Activated CD4-positive, alpha-beta T cell treated with anti-CD3 and anti-CD28 coated beads, Interleukin-2, amount 50 U/mL, for 48 hours (primary cell): ENCODE measurements at regions not wholly inside any gene's neighbourhood (a gene's known extent, or its start where the extent isn't known, plus 50 kb on each side); places are given as distances from the start of the nearest gene placed in this dataset.
"Not testable (repeated sequence)": the region's sequence is repeated elsewhere in the genome, so short reads cannot be mapped to it uniquely, and the experiment has no call there.

Source experiments
- DNase-seq, 2 experiments: peaks; one replicate each; pipeline ENCODE4 v3.0.0-alpha.2; 2020

DNA sequence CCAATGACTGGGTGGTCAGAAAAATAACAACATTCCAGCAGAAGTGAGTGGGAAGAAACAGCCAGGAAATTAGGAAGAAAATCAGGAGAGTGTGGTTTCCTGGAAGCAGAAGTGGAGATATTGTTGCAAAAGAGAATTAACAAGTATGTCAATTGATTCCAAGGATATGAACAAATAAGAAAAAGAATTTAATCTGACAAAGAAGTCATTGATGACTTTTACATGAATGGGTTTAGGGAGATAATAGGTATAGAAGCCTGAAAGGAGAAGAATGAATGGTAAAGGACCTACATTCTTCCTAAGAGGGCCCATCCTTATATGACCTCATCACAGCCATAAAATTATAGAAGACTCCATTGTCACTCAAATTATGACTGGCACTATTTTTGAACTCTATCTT lies 1440.1 kb downstream of the OTOL1 start:
- no peak for DNase-seq

DNA sequence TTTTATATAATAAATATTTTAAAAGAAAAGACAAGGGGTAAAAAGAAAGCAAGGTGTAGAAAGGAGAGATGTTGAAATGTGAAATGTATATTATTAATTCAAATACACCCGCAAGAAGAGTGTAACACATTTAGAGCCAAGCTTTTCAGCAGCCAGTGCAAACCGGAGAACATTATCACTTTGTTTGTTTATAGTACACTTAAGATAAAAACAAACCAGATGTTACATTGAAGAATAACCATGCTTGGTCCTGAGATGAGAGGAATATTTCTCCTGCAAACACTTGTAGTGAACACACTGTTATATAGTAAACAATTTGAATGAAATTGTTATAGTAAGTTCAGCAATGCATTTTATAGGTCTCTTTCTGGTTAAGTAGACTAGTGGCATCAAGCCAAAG lies 1441.5 kb downstream of the OTOL1 start:
- no peak for DNase-seq

GRCh38 chr3:162945626-162946025 lies 1449.0 kb downstream of the OTOL1 start:
- DNase-seq: no peak

DNA sequence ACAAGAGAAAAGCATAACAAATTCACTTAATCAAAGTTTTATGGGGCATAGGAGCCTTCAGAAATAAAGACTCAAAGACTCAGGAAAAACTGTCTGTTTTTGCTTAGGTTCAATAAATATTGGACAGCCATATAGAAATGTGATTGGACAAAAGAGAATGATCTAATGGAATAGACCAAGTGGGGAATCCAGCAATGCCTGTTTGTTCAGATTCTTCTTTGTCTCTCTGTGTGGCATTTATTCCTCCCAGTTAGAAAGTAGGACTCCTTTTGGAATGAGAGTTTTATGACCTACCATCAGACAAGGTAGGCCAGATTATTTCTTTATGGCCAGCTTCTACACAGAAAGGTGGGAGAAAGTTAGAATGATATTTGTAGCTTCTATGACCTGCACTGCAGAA lies 1460.1 kb downstream of the OTOL1 start:
- no peak for DNase-seq

DNA sequence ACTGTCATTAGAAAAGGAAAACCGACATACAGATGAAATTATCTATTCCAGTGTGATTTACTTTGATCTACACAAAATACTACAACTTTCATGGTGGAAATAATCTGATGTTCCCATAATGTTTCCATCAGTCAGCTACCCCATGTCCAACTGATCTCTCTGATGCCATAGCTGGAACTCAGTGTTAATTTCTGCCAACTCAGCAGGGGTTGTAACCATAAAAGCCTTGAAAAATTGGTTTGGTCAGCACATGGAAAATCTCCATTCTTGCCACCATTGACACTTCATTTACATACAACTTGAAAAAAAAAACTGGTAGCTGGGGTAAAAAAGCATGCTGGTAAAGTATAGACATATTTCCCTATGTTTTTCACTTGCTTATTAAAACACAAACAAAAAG lies 1463.7 kb downstream of the OTOL1 start:
- DNase-seq: no peak

- DNase-seq: no peak
These were observed 1473.7 kb downstream of the OTOL1 start for GRCh38 chr3:162970292-162970691.

- no peak for DNase-seq
These were observed 1475.1 kb downstream of the OTOL1 start for GRCh38 chr3:162971715-162972114.

DNA sequence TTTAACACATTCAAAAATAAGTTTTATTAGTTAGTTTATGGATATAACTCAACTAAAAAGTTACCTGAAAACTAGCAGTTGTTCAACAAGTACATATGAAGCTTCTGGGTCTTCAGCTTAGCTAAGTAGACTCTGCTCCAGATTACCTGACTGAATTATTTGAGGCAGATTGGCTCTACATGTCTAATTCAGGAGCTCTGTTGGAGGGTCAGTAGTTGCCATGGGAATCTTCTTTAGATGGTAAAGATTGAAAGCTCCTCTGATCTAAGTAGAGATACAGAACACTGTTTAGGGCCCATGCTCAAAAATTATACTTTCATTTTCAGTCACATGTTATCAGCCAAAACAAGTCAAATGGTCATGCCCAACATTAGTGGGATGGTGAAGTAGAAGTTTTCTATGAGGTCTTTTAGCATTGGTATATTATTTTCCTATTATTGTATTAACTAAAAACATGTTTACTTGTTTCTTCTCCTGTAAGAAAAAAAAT lies 1476.9 kb downstream of the OTOL1 start:
- no peak for DNase-seq

DNA sequence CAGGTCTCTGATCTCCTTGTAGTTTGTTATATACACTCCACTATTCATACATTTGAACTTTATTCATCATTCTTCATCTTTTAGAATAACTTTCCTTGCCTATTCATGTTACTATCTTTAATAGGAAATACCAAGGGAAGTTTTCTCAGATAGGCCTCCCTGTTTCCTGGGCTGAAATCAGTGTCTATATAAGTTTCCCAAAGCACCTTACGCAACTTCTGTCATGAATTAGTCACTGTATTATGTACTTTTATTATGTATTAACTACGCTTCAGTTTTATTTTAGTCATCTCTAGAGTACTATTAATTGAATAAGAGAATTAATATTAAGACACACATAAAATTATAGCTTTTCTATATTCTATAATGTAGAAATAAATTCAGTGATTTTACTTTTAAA lies 1481.5 kb downstream of the OTOL1 start:
- no peak for DNase-seq

- no peak for DNase-seq
These were observed 1488.1 kb downstream of the OTOL1 start for GRCh38 chr3:162984746-162985145.

DNA sequence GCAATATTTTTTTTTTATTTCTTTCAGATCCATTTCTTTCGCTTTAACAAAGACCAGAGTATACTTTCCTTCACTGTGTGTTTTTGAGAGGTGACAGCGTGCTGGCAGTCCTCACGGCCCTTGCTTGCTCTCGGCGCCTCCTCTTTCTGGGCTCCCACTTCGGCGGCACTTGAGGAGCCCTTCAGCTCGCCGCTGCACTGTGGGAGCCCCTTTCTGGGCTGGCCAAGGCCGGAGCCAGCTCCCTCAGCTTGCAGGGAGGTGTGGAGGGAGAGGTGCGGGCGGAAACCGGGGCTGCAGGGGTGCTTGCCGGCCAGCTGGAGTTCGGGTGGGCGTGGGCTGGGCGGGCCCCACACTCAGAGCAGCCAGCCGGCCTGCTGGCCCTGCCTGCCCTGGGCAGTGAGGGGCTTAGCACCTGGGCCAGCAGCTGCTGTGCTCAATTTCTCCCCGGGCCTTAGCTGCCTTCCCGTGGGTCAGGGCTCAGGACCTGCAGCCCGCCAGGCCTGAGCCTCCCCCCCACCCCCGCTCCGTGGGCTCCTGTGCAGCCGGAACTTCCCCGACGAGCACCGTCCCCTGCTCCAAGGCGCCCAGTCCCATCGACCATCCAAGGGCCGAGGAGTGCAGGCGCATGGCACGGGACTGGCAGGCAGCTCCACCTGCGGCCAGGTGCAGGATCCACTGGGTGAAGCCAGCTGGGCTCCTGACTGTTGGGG lies 1490.6 kb downstream of the OTOL1 start:
- DNase-seq: not testable (repeated sequence)

- no peak for DNase-seq
These were observed 1496.1 kb downstream of the OTOL1 start for GRCh38 chr3:162992741-162993140.

GRCh38 chr3:162994165-162994564 lies 1497.6 kb downstream of the OTOL1 start:
- no peak for DNase-seq

GRCh38 chr3:162996368-162996767 lies 1499.8 kb downstream of the OTOL1 start:
- DNase-seq: no peak

GRCh38 chr3:162998205-162998604 lies 1501.6 kb downstream of the OTOL1 start:
- no peak for DNase-seq

DNA sequence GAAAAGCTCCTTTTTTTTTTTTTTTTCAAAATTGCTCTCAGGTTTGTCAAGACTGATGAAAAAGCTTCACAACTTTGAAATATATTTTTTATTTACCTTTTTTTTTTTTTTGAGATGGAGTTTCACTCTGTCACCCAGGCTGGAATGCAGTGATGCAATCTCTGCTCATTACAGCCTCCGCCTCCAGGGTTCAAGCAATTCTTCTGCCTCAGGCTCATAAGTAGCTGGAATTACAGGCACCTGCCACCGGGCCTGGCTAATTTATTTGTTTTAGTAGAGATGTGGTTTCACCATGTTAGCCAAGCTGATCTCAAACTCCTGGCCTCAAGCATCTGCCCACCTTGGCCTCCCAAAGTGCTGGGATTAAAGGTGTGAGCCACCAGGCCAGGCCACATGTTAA lies 1515.0 kb downstream of the OTOL1 start:
- no peak for DNase-seq

- DNase-seq: no peak
These were observed 1519.6 kb downstream of the OTOL1 start for GRCh38 chr3:163016251-163016650.

DNA sequence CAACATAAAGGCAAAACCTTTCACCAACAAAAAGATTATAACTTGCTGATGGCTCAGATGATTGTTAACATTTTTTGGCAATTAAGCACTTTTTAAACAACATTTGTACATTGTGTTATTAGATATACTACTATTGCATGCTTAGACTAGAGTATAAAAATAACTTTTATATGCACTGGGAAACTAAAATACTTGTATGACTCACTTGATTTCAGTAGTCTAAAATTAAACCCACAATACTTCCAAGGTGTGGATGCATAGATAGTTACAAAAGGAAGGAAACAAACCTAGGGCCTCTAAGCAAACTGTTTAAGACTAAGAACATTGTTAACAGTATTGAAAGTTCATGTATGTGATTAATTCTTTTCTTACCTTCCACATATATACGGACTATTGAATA lies 1521.5 kb downstream of the OTOL1 start:
- DNase-seq: no peak

- DNase-seq: no peak
These were observed 1522.1 kb downstream of the OTOL1 start for GRCh38 chr3:163018664-163019063.

DNA sequence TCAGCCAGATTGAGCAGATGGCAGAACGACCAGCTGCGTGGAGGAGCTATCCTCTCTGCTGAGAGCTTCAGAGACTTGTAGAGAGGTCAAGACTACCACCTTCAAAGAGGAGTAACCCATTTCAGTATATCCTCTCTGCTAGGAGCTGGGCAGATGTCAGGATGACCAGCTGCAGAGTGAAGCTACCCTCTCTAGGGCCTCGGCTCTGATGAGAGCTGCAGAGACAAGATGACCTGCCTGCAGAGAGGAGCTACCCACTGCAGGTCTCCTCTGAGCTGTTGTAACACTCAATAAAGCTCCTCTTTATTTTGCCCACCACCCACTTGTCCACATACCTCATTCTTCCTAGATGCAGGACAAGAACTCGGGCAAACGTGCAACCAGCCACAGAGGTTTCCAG lies 1522.7 kb downstream of the OTOL1 start:
- DNase-seq: no peak

DNA sequence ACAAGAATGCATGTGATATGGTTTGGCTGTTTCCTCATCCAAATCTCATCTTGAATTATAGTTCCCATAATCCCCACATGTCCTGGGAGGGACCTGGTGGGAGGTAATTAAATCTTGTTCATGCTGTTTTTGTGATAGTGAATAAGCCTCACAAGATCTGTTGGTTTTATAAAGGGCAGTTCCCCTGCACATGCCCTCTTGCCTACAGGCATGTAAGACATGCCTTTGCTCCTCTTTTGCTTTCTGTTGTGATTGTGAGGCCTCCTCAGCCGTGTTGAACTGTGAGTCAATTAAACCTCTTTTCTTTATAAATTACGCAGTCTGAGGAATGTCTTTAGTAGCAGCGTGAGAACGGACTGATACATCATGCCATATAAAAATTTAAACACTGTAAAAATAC lies 1537.0 kb downstream of the OTOL1 start:
- DNase-seq: no peak

DNA sequence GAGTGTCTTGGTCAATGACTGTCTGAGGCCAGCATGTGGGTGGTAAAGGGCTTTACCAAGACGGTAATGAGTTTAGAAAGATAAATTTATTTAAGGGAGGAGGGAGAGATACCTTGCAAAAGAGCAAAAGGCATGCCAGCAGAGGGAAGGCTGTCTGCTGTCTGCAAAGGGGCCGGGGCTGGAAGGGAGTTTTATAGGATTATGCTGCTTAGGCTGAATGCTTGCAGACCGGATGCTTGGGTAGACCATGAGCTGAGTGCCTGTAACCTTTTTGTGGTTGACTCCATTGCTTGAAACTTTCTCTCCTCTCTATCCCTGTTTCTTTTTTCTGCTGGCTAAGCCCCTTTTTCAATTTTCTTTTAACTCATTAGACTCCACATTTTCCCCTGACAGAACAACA lies 1543.0 kb downstream of the OTOL1 start:
- DNase-seq: no peak

DNA sequence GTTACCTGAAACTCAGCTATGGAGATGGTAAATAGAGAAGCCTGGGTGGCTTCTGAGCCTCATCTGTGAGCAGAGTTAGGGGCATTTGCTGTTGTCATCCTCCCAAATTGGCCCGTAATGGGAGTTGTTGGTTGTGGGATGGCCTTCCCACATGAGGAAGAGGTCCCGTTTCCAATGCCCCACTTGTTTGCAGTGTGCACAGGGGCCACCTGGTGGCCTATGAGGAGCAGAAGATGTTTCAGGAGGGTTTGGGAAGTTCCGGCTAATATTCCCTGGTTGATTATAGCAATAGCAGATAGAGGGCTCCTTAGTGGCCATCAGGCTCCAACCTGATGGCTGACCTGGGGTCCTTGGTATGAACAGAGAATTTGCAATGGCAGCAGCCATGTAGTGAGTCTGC lies 1546.5 kb downstream of the OTOL1 start:
- DNase-seq: no peak

DNA sequence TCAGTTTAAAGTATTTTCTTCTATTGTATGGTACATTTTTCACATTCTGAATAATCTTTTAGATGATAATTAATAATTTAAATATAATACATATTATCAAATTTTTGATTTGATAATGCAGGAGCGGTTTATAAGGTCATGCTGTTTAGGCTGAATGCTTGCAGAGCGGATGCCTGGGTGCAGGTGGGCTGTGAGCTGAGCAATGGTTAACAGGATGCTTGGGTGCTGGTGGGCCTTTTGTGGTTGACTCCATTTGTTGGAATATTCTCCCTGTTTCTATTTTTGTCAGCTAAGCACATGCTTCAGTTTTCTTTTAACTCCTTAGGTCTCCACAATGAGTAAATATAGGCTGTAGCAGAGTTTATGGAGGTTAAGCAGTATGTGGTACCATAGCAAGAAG lies 1549.3 kb downstream of the OTOL1 start:
- no peak for DNase-seq

DNA sequence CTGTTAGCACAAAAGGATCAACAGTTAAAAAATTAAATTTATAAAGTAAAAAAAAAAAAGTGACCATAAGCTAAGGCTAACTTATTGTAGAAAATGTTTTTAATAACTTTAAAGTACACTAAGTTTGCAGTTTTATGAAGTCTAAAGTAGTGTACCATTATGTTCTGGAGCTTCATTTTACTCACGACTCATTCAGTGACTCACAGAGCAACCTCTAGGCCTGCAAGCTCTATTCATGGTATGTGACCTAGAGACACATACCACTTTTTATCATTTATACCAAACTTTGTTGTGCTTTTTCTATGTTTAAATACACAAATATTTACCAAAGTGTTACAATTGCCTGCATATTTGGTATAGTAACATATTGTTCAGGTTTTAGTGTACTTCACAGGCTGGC lies 1552.3 kb downstream of the OTOL1 start:
- DNase-seq: no peak
